HG03060 (cell line): ENCODE measurements at regions not wholly inside any gene's neighbourhood (a gene's known extent, or its start where the extent isn't known, plus 50 kb on each side); places are given as distances from the start of the nearest gene placed in this dataset.
"Not testable (repeated sequence)": the region's sequence is repeated elsewhere in the genome, so short reads cannot be mapped to it uniquely, and the experiment has no call there.

Experiments used
- ATAC-seq: cut with Tn5 transposase; IDR thresholded peaks from one replicate; pipeline ENCODE4 v1.9.1; 2021; ENCODE audit warnings: low read depth, moderate number of reproducible peaks; ENCODE audit not compliant: unreplicated experiment

DNA sequence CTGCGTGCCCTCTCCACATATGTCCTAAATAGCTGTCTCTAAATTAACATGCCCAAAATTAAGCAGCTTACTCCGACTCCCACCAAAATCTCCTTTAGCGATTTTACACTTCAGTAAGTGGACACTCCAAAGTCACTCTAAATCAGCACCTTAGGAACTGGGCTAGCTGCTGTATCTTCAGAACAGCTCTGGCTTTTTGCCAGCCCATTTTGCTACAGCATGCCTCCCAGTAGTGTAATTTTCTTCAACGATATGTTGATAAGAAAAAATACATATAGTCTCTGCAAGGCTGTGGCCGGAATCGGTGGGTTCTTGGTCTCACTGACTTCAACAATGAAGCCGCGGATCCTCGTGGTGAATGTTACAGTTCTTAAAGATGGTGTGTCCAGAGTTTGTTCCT is 291.8 kb upstream of the RGPD4 start:
- no peak for ATAC-seq

DNA sequence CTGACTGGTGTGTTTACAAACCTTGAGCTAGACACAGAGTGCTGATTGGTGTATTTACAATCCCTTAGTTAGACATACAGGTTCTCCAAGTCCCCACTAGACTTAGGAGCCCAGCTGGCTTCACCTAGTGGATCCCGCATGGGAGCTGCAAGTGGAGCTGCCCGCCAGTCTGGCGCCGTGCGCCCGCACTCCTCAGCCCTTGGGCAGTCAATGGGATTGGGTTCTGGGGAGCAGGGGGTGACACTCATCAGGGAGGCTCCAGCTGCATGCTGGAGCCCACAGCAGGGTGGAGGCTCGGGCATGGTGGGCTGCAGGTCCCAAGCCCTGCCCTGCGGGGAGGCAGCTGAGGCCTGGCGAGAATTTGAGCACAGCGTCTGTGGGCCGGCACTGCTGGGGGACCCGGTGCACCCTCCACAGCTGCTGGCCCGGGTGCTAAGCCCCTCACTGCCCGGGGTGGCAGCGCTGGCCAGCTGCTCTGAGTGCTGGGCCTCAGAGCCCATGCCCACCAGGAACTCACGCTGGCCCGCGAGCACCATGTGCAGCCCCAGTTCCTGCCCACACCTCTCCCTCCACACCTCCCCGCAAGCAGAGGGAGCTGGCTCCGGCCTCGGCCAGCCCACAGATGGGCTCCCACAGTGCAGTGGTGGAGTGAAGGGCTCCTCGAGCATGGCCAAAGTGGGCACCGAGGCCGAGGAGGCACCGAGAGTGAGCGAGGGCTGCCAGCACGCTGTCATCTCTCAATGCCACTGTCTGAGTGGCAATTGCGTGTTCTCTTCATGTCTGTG is 290.6 kb upstream of the RGPD4 start:
- ATAC-seq = not testable (repeated sequence)

DNA sequence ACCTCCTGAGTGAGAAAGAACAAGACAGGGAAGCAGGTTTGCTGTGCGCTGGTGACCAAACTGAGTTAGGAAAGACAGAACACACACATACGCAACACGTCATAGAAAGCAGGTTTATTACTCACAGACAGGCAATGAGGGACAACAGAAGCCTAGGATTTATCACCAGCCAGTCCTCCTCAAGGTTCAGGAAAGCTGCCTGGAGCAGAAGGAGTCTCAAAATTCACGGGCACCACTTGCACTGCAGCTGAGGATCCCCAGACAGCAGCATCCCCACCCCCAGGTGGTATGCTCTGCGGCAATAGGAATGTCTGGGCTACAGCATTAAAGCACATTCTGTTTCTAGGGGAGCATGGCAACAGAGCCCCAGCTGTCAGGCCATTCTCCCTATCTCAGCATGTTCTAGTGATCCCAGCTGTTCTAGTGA is 284.4 kb upstream of the RGPD4 start:
- ATAC-seq = no peak

DNA sequence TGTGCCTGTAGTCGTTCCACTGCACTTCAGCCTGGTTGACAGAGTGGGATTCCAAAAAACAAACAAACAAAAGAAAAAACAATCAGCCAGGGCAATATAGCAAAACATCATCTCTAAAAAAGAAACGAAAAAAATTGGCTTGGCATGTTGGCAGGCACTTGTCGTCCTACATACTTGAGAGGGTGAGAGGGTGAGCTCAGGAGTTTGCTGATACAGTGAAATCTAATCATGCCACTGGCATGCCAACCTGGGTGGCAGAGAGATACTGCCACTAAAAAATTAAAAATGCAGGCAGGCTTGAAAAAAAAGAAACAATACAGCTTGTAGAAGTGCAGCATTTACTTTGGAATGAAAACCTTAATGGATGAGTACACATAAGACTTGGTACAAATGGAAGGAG is 282.9 kb upstream of the RGPD4 start:
- no peak for ATAC-seq

DNA sequence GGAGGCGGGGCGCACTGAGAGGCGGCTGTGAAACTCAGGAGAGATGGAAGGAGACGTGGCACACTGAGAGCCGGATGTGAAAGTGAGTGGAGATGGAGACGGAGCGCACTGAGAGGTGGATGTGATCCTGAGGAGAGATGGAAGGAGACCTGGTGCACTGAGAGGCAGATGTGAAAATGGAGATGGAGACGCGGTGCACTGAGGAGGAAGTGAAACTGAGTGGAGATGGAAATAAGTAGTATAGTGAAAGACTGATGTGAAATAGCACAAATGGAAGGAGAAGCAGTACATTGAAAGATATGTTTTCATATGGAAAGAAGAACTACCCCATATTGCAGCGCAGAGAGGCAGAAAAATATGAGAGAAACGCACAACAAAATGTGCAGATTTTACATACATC is 281.6 kb upstream of the RGPD4 start:
- no peak for ATAC-seq

DNA sequence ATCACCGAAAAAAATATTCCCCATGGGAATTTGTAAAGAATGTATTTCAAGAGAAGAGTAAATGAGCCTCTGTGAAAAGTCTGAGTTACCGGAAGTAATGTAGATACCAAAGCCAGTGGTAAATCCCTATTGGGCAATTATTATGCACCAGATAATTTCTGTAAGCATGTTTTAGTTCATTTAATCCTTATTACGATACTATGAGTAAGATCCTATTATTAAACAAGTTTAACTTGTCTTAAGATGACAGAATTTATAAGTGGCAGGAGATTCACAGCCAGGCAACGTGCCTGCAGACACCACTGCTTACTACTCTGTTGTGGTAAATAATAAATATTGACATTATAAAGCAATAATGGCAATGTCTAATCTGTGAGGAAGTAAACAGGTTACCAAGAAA is 280.8 kb upstream of the RGPD4 start:
- ATAC-seq = no peak

DNA sequence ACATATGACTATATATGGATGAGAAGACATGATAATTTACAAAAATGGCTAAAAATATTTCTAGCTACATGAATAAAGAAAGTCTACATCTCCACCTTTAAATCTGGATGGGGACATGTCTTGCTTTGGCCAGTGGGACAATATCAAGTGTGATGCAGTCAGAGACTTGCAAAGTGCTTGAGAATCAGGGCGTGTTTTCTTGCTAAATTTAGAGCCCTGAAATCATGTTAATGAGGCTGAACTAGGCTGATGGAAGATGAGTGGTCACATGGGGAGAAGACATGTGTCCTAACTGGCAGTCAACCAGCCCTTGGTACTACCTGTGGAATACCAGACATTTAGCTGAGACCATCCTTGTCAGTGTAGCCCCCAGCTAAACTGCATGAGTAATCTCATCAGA is 278.5 kb upstream of the RGPD4 start:
- no peak for ATAC-seq

DNA sequence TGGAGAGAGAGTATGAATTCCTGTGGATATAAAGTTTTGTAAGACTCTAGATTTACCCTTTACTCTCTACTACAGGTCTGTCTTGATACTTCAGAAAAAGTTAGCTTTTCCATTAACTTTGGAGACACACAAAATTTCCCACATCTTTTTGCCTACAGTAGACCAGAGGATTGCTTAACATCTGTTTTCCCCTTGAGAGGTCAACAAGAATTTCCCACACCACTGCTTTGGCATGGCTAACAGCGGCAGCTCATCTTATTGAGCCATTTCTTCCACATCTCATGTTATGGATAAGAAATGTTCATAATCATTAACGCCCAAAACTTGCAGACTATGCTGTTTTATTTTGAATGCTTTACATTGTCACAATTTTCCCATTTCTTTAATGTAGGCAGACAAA is 273.6 kb upstream of the RGPD4 start:
- no peak for ATAC-seq

DNA sequence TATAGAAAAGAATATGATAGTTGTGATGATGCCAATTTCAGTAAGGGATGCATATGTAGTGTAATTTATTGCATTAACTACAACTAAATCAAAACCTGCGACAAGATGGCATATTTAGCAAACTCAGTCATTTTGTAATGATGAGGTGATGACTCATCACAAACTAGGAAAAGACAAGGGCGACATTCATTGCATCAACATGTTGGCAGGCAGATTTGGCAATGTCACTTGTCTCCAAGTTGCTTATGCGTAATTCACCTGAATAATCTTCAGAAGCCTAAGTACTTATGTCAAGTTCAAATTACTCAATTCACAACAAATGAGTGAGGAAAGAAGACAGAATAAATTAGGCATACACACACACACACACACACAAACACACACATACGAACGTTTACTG is 273.2 kb upstream of the RGPD4 start:
- ATAC-seq = no peak

DNA sequence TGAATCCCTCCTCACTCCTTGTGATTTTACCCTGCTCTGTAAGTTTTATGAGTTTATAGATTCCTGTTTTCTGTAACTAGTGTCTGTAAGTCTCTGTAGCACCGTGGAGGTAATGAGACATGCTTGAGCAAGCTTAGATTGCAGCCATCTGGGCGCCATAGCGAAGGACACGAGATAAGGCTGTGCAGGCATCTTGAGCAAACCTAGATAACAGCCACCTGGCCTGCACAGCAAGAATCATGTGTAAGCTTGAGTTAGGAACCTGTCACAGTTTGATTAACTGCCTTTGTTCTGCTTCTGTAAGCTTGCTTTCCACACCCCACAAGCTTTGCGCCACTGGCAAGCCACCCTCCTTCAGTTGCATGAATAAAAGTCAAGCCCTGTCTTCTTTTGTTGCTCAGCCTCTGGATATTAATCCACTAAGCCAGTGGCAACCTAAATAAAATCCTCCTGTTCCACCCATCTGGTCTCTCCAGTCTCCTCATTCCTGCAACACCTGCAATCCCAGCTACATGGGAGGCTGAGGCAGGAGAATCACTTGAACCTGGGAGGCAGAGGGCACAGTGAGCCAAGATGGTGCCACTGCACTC is 270.6 kb upstream of the RGPD4 start:
- no peak for ATAC-seq

DNA sequence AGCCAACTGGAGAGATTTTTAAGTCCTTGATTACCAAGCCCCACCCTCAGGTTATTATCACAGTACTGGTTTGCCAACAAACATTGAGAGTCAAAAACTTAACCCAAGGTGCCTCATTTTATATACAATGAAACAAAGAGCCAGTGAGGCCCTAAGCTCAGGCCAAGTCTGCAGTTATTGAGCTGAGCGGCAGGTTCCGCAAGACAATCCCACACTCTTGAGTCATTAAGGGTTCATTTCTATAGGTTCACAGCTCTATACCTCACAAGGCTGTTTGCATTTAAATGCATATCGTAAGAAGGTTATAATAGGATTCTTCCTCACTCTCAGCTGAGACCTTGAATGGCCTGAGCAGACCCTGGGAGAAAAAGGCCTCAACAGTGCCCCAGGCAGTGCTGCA is 268.4 kb upstream of the RGPD4 start:
- no peak for ATAC-seq

DNA sequence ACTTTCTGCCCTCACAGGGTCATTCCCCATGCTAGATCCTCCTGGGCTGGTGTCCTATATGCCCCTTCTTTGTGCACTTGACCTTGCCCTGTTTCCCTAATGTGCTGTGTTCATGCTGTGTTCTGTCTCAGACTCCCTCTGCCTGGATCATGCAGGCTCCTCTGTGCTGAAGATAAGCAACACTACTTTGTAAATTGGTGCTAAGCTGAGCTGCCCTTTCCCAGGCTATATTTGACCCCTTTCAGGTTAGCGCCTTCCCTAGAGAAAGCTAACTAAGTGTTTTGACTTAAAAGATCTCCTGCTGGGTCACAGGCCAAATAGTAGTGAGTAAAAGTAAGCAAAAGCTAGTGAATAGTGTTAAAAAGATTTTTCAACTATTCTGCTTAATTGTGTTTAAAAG is 257.2 kb upstream of the RGPD4 start:
- no peak for ATAC-seq

DNA sequence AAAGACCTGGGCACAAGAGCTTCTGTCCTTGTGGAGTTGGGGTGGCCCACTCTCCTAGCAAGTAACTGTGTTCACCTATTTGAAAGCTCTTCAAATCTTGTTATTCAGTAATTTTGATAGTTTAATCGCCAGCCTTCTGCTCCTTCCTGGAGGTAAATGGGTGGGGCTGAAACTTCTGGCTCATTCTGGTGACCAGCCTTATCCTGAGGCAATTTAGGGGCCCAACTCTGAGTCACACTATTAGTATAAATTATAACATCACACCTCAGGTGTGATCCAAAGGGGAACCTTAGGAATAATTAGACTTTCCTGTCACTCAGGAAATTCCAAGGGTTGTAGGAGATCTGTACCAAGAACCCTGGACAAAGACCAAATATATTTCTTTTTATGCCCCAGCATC is 255.8 kb upstream of the RGPD4 start:
- ATAC-seq = no peak

DNA sequence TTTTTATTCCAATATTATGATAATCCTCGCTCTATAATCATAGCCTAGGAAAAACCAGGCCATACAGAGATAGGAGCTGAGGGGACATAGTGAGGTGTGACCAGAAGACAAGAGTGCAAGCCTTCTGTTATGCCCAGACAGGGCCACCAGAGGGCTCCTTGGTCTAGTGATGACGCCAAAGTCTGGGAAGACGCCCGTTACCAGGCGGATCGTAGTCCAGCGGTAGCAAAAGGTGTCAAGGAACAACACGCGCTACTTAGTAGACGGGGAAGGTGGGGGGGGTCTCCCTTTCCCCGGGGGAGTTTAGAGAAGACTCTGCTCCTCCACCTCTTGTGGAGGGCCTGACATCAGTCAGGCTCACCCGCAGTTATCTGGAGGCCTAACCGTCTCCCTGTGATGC is 253.8 kb upstream of the RGPD4 start:
- not testable (repeated sequence) for ATAC-seq

DNA sequence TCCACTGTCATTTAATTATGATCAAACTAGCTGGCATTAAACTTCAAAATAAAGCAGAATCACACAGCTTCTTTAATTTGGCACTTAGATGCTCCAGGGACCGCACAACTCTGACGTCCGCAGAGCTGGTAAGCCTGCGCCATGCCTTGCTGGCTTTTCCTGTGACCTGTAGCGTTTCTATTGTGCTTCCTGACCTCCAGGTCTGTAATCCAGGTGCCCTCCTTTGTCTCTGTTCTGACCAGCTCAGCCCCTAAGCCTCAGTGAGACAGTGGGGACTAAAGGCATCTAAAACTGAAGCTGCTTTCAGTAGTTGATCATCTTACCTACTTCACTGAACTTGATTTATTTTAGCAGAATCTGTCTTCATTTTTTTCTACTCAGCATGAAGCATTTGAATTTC is 249.7 kb upstream of the RGPD4 start:
- ATAC-seq = no peak

DNA sequence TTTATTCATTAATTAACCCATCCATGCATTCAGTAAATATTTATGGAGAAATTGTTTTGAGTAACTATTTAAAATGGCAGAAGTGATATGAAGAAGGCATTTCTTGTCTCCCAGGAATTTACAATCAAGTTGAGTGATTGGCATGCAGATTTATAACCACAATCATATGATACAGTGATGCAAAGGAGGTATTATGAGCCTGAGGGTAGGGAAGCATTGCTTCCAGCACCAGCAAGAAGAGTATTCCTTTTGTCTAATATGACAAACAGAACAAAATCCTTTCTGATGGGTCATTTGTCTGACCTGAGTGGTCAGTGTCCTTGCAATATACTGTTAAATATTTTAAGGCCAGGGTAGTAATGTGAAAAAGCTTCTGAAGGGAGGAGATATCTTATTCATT is 244.2 kb upstream of the RGPD4 start:
- no peak for ATAC-seq

DNA sequence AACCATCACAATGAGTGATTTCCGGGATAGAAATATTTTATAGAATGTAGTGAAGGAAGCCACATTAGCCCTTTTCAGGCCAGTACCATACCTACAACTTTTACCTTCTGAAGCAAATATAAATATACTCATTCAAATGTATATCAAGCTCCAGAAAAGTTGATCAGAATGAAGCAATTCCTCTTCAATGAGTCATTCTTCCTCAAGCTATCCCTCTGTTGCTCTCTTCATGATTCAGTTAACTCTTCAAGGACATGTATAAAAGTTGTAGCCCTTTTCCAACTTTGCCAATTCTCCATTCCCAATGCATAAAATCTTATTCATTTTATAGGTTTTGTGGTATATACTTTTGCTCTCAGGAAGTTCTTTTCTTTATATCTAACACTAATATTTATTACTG is 242.1 kb upstream of the RGPD4 start:
- ATAC-seq = no peak

DNA sequence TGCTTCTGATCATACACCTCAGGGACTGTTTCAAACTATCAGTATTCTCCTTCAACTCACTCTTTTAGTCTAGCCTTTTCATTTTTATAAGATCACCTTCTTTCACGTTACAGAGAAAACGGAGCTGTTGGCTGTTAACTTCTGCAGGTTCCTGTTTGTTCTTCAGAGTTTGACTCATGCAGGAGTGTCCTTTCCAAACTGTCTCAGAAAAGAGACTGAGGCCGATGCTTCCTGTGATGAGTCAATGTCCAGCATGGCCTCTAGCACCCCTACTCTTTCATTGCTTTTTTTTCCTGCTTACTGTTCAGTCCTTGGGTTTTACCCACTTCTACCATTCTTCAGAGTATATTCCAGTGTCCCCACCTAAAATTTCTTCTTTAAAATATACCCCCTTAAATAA is 240.8 kb upstream of the RGPD4 start:
- no peak for ATAC-seq

DNA sequence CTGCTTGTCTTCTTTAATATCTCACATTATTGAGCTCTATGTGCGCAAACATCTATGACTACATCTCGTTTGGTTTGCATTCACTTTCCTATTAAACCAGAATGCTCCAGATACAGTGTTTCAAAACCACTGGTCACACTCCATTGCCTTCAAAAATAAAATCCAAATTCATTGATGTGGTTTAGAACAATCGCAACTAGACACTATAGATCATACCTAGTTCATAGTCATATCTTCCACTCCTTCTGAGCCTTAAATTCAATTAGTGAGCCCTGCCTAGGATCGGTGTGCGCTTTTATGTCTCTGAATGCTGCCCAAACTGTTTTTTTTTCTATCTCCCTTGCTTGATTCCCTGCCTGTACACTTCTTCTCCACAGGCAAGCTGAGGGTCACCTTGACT is 238.5 kb upstream of the RGPD4 start:
- ATAC-seq = no peak

DNA sequence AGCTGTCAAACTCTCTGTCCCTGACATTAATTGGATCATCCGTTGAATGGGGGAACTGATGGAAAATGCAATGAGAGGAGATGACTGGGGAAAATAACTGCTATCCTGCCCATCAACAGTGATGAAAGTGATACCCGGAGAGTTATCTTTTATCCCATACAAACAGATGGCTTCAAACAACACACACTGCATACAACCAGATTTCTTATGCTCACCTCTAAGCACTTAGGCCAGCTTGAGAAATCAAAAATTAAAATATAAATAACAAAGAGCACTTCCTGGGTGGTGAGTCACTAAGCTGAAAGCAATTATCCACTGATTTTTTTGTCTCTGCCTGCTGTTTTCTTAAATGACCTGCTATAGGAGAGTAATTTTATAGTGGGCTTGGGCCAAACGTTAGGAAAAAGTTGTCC is 237.6 kb upstream of the RGPD4 start:
- ATAC-seq = no peak

DNA sequence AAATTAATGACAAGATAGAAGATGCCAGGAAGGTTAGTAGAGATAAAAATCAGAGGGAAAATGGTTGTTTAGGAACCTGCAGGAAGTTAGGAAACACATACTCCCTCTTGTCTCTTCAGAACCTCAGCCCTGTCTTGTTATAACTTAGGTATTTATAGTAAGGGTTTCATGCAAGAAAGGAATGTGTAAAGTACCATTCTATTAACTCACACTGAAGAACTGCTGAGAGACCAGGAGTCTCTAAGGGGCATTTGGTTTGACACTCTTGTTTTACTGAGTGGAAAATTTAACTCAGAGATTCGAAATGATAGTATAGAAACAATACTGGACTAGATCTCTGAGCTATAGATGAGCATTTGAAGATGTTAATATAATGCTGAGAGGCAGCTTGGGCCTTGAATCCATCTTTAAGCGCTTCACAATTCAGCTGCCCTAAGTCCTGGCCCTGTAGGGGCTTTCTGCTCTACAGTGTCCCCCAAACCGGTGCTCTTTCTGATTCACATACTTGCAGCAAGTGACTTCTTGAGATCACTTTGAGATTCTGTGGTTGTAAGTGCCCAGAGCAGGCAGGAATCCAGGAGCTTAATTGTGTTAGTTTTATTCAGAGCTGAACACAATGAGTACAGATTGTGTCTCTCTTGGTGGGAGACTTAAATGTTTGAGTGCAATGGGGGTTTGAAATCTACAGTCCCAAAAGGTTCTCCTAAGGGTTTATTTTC is 235.0 kb upstream of the RGPD4 start:
- no peak for ATAC-seq

DNA sequence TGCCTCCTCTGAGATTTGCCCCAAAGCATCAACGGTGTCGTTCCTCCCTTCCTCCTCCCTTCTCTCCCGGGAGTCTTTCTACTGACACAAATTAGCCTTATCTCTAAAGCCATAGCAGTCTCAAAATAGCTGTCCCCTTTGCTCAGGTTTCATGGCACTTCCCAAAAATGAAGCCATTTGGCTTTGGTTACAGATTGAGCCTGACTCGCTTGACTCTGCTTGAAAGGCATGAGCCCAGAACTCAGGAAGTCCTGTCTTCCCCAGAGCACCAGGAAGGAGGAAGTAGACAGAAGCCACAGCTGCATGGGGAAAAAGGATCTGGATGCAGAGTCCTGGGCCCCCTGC is 234.4 kb upstream of the RGPD4 start:
- no peak for ATAC-seq
